Right forelimb (tissue), 1 donor: ENCODE measurements at regions not wholly inside any gene's neighbourhood (a gene's known extent, or its start where the extent isn't known, plus 50 kb on each side); places are given as distances from the start of the nearest gene placed in this dataset.

Experiments
- DNase-seq: peaks from one replicate; pipeline ENCODE4 v3.0.0-alpha.2; 2018

- DNase-seq = no peak
Observed at GRCh38 chr13:67632590-67632989, 402.5 kb upstream of the PCDH9 start.

- DNase-seq = no peak
Observed at GRCh38 chr13:67630640-67631039, 400.5 kb upstream of the PCDH9 start.

GRCh38 chr13:67623630-67624029, 393.5 kb upstream of the PCDH9 start:
- no peak for DNase-seq

- DNase-seq = no peak
Observed at GRCh38 chr13:67620665-67621064, 390.5 kb upstream of the PCDH9 start.

GRCh38 chr13:67619995-67620380, 389.9 kb upstream of the PCDH9 start:
- DNase-seq = no peak

GRCh38 chr13:67619351-67619994, 389.3 kb upstream of the PCDH9 start:
- DNase-seq = no peak

GRCh38 chr13:67614579-67614978, 384.4 kb upstream of the PCDH9 start:
- DNase-seq = no peak

GRCh38 chr13:67614013-67614412, 383.9 kb upstream of the PCDH9 start:
- DNase-seq = no peak

GRCh38 chr13:67588607-67589006, 358.5 kb upstream of the PCDH9 start:
- no peak for DNase-seq

- no peak for DNase-seq
Observed at GRCh38 chr13:67577361-67577760, 347.2 kb upstream of the PCDH9 start.

GRCh38 chr13:67574320-67575233, 344.4 kb upstream of the PCDH9 start:
- peak; percentile 52 for DNase-seq

GRCh38 chr13:67568205-67568604, 338.1 kb upstream of the PCDH9 start:
- no peak for DNase-seq

- no peak for DNase-seq
Observed at GRCh38 chr13:67557642-67558241, 327.6 kb upstream of the PCDH9 start.

GRCh38 chr13:67557118-67557517, 327.0 kb upstream of the PCDH9 start:
- no peak for DNase-seq

- DNase-seq = no peak
Observed at GRCh38 chr13:67554746-67555452, 324.8 kb upstream of the PCDH9 start.

- no peak for DNase-seq
Observed at GRCh38 chr13:67554286-67554685, 324.1 kb upstream of the PCDH9 start.

GRCh38 chr13:67549331-67549730, 319.2 kb upstream of the PCDH9 start:
- DNase-seq = no peak

GRCh38 chr13:67538906-67539305, 308.8 kb upstream of the PCDH9 start:
- DNase-seq = no peak

GRCh38 chr13:67520886-67521285, 290.8 kb upstream of the PCDH9 start:
- no peak for DNase-seq

GRCh38 chr13:67519356-67519755, 289.2 kb upstream of the PCDH9 start:
- DNase-seq = no peak

- DNase-seq = no peak
Observed at GRCh38 chr13:67518785-67519184, 288.6 kb upstream of the PCDH9 start.

GRCh38 chr13:67515895-67516294, 285.8 kb upstream of the PCDH9 start:
- no peak for DNase-seq

- no peak for DNase-seq
Observed at GRCh38 chr13:67509018-67509417, 278.9 kb upstream of the PCDH9 start.
